ENCODE measurements at regions not wholly inside any gene's neighbourhood (a gene's known extent, or its start where the extent isn't known, plus 50 kb on each side); places are given as distances from the start of the nearest gene placed in this dataset.

- DNase-seq (ENCODE audit: low read depth): no peak
These were observed 204.3 kb upstream of the PLET1 start for GRCh38 chr11:112464949-112465348.

GRCh38 chr11:112465433-112466024 lies 204.9 kb upstream of the PLET1 start:
- no peak for DNase-seq (ENCODE audit: low read depth)

DNA sequence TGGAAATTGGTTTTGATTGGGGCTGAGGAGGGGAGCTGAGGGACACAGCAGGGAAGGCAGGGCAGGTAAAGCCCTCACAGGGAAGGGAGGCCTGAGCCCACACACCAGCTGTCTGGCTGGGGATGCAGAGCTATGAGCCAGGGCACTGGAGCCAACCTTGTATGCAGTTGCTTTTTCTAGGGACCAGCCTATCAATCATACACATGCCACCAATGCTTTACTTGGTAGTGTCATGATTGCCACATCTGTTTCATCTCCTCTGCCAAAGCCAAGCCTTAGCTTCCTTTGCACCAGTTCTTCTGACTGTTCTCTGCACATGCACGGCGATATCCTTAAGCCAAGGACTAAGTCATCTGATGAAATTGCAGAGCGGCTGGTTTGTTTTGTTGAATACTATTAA lies 207.1 kb upstream of the PLET1 start:
- DNase-seq (ENCODE audit: low read depth): no peak

DNA sequence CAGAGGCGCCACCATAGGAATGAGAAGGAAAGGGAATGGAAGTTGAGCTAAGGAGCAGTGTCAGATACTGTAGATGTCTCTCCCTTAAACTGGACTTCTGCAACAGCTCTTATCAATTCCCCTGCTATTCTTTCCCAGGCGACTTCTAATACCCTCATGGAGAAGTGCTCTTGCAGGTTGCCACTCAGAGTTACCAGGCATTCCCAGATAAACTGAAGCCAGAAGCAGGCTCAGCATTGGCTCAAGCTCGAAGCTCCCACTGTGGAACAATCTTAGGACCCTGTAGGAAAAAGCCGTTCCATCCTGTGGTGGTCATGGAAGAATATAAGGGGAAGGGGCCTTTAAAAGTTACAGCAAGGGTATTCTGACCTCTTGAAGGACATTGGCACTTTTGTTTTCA lies 208.7 kb upstream of the PLET1 start:
- DNase-seq (ENCODE audit: low read depth): no peak

DNA sequence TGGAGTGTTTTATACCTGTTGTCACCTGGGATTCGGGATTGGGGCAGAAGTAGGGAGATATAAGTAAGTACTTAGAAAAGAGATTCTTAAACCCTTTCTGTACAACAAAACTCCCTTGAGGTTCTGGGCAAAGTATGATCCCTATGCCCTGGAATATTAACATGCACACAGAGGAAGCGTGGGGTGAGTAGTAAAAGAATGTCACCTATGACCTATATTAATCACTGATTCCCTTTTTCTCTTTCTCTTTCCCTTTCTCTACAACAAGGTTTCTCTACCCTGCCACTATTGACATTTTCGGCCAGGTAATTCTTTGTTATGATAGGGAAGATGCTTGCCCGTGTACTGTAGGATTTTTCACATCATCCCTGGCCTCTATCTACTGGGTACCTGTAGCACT lies 209.7 kb upstream of the PLET1 start:
- DNase-seq (ENCODE audit: low read depth): no peak

DNA sequence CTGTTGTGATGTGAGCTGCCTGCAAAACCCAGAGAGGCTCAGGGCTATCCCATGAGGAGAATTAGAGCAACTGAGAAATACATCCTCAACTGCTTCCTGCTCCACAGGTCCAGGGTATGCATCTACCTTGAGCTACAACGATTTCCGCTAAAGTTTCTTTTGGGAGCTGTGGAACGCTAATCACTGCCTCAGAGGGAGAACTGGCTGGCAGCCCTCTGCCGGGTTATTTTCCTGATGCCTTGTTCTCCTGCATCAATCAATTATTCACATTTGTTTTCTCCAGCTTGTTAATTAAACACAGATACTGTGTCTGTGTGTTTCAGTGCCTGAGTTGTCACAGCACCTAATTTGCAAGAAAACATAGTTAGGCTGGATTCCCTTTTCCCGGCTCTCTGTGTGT lies 211.1 kb upstream of the PLET1 start:
- no peak for DNase-seq (ENCODE audit: low read depth)

GRCh38 chr11:112477152-112477551 lies 216.5 kb upstream of the PLET1 start:
- no peak for DNase-seq (ENCODE audit: low read depth)

- no peak for DNase-seq (ENCODE audit: low read depth)
These were observed 217.1 kb upstream of the PLET1 start for GRCh38 chr11:112477581-112478317.

DNA sequence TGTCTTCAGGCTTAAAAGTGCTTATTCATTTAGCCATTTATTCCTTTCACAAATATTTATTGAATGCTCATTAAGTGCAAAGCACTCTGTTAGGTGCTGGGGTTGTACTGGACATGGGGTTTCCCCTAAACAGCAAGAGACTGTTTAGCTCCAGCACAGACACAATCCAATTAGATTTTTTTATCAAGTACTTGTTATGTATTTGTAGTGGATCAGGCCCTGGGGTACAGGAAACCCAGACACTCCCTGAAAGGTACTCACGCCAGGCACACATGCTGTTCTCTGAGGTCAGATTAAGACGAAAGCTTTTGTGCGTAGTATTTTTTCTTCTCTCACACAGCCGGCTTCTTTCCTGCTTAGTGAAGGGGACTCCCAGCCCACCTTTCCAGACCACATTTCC lies 218.1 kb upstream of the PLET1 start:
- DNase-seq (ENCODE audit: low read depth): no peak

DNA sequence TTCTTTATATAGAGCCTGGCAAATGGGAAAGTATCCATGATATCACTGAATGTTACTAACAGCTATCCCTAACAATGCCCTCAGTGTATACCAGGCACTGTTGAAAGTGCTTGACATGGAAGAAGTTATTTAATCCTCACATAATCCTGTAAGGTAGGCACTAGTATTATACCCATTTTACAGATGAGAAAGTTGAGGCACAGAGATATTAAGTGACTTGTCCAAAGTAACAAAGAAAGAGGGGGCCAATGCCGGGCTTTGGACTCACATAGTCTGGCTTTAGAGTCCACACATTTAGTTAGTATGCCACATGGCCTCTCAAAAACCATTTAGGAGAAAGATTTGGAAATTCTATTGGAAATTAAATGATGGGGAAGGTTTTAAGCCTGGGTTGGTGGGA lies 220.8 kb upstream of the PLET1 start:
- DNase-seq (ENCODE audit: low read depth): no peak

DNA sequence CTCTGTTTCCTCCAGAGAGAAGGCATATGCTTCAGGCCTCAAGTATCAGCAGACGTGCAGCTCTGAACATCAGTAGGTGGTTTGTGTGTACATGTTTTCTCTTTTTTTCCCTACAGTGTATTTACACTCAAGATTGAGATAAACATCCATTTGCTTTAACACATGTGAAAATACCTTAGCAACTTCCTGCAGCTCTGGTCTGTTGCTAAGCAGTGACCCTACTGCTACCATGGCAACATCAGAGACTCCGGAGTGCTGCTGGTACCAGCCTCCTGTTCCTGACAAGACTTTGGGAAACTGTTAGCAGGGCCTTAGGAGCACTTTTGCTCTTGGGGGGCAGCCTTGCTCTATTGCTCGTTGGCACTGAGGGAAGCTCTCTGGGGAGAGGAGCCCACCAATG lies 221.2 kb upstream of the PLET1 start:
- DNase-seq (ENCODE audit: low read depth): no peak

DNA sequence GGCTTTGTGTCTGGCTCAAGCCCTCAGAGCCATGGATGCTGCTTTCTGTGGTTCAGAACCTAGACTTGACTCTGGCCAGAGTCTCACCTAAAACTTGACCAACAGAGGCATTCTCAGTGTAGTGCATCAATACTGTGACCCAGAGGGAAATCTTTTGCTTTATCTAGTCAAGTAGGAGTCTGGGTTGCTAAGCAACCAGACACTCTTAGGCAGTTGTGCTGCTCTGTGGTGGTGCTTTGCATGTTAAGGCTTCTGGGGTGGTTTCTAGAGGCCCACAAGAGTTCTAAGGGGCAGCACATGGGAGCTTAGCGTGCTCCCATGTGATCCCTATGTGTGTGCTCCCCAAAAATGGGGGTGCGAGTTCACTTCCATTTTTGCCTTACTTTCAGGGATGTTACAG lies 224.6 kb upstream of the PLET1 start:
- DNase-seq (ENCODE audit: low read depth): no peak

GRCh38 chr11:112497826-112498225 lies 237.2 kb upstream of the PLET1 start:
- DNase-seq (ENCODE audit: low read depth): no peak

GRCh38 chr11:112498701-112499100 lies 238.0 kb upstream of the PLET1 start:
- no peak for DNase-seq (ENCODE audit: low read depth)

DNA sequence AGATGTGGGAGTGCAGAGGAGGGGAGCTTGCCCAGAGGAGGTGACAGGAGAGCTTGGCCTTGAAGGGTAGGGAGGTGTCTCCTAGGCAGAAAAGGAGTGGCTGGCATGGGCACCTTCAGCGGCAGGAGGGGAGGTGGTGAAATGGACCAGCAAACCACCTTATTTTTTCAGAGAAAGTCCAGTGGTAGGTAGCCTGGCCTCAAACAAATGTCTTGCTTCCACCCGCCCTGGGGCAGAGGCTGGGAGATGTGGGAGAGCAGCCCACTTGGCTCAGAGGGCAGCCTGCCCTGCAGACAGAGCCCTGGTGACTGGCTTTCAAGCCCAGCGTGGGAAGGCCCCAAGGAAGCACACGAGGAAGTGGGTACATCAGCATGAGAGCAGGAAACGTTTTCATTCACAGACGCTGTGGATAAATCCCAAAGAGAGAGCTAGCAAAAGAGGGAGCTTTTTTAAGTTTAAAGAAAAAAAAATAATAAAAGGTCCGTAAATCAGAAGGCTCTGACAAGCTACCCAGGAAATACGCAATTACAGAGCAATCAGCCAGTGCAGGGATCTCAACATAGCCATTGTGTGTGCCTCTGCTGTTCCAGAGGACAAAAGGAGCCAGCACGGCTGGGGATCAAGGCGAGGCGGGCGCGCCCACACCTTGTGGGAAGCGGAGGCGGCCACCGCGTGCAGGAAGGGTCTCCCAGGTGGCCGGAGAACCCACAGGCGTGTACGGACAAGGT lies 238.7 kb upstream of the PLET1 start:
- DNase-seq (ENCODE audit: low read depth): no peak

GRCh38 chr11:112499881-112500204 lies 239.2 kb upstream of the PLET1 start:
- no peak for DNase-seq (ENCODE audit: low read depth)

DNA sequence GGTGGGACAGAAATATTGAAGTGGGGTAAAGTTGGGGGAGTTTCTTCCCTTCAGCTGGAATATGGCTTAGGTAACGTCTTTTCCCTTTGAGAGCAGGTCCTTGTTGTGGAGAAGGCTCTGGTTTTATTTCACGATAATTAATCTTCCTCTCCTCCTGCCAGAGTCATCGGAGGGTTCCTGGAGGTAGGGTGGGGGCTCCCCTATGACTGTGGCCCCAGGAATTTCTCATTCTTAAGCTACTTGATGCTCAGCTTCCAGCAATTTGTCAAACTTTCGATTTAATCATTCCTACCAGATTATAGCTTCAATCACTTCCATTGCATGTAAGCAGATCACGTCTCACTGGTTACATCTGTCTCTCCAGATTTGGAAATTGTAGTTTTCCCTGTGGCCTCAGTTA lies 242.8 kb upstream of the PLET1 start:
- DNase-seq (ENCODE audit: low read depth): no peak

GRCh38 chr11:112504056-112504455 lies 243.4 kb upstream of the PLET1 start:
- DNase-seq (ENCODE audit: low read depth): no peak

GRCh38 chr11:112506852-112507251 lies 246.2 kb upstream of the PLET1 start:
- DNase-seq (ENCODE audit: low read depth): no peak

- no peak for DNase-seq (ENCODE audit: low read depth)
These were observed 246.6 kb upstream of the PLET1 start for GRCh38 chr11:112507281-112507680.

DNA sequence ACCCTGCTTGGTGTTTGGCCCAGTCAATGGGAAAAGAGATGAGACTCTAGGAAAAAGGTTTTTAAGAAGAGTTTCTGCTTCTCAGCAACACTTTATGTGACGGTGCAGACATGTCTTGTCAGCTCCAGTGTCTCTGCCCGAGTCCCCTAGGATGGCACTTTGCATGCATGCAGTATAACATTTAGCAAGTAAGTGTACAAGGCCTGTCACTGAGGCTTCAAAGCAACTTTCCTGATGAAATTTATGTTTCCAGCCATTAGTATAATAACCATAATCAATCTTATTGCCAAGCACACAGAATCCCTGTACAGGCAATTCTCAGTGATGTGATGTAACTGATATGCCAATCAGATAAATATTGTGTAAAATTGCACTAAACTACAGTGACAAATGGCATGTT lies 248.1 kb upstream of the PLET1 start:
- DNase-seq (ENCODE audit: low read depth): no peak

GRCh38 chr11:112509300-112509699 lies 248.6 kb upstream of the PLET1 start:
- DNase-seq (ENCODE audit: low read depth): no peak

DNA sequence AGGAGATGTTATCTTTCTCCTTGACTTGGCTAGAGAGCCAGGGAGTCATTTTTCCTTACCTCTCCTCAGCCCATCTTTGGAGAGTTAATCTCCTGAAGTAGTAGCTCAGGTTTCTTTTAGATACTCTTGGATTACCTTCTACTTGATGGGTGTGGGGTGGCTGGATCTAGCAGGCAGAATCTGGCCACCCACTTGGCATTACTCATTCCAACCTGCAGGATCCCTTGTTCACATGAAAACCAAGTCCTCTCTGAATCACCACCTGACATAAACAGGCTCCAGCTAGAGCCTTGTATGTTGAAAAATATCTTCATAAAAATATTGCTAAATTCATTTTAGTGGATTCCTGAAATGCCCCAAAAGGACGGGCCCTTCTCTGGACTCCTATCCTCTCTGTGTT lies 250.6 kb upstream of the PLET1 start:
- DNase-seq (ENCODE audit: low read depth): no peak

DNA sequence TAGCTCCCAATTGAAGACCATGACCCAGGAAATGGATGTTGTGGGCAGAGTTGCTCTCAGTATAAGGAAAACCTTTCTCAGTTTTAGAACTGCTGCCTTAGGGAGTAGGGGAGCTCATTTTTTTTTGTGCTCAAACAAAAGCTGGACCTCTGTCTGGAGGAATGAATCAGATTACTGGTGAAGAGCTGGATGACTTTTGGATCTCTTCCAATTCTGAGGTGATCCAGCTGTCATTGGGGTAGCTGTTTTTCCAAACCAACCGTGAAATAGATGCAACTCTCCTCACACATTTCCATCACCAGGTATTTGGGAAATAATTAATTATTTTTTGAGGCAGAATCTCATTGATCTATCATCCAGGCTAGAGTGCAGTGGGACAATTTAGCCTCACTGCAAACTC lies 251.3 kb upstream of the PLET1 start:
- DNase-seq (ENCODE audit: low read depth): no peak

All from stimulated activated CD4-positive, alpha-beta T cell treated with anti-CD3 and anti-CD28 coated beads, Interleukin-2, amount 100 ng/mL, for 4 hours (primary cell).